Right hindlimb (tissue), 1 donor: ENCODE measurements at regions not wholly inside any gene's neighbourhood (a gene's known extent, or its start where the extent isn't known, plus 50 kb on each side); places are given as distances from the start of the nearest gene placed in this dataset.
A peak's percentile ranks its signal among the peaks of the same experiment; 100 is the strongest.

Source experiments
- DNase-seq: peaks from one replicate; pipeline ENCODE4 v3.0.0-alpha.2; 2018

- no peak for DNase-seq
Observed at GRCh38 chr5:142507531-142508372, 178.1 kb downstream of the FGF1 start.

GRCh38 chr5:142506756-142507155, 179.1 kb downstream of the FGF1 start:
- no peak for DNase-seq

DNA sequence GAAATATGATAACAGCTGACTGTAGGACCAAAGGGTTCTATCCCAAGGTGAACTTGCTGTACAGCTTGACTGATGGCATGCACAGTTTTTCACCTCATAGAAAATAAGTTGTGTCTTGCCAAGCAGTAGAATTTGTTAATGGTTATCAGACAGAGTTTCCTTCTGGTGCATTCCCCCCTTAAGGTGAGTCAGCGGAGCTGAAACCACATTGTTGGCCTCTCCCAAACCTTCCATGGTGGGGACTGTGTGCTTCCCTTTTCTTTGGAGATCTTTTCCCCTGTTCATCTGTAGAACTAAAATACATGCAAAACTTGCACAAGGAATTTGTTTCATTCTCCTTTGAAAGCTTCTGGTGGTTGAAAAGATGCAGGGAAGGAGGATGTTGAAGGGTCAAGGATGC, 179.8 kb downstream of the FGF1 start:
- DNase-seq, result no peak

DNA sequence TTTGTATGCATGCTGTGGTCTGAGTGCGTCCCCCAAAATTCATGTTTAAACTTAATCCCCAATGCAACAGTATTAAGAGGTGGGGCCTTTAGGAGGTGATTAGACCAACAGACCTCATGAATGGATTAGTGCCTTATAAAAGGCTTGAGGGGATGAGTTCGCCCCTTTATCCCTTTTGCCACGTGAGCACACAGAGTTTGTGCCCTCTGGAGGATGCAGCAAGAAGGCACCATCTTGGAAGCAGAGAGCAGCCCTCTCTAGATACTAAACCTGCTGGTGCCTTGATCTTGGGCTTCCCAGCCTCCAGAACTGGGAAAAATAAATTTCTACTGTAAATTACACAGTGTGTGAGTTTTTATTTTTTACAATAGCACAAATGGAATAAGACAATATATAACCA, 177.1 kb upstream of the SPRY4 start:
- DNase-seq, result no peak

- DNase-seq, result no peak
Observed at GRCh38 chr5:142500227-142500905, 175.5 kb upstream of the SPRY4 start.

GRCh38 chr5:142499591-142500226, 174.9 kb upstream of the SPRY4 start:
- peak; percentile 87 for DNase-seq

- DNase-seq, result no peak
Observed at GRCh38 chr5:142498298-142498697, 173.5 kb upstream of the SPRY4 start.

GRCh38 chr5:142495531-142495930, 170.7 kb upstream of the SPRY4 start:
- no peak for DNase-seq

DNA sequence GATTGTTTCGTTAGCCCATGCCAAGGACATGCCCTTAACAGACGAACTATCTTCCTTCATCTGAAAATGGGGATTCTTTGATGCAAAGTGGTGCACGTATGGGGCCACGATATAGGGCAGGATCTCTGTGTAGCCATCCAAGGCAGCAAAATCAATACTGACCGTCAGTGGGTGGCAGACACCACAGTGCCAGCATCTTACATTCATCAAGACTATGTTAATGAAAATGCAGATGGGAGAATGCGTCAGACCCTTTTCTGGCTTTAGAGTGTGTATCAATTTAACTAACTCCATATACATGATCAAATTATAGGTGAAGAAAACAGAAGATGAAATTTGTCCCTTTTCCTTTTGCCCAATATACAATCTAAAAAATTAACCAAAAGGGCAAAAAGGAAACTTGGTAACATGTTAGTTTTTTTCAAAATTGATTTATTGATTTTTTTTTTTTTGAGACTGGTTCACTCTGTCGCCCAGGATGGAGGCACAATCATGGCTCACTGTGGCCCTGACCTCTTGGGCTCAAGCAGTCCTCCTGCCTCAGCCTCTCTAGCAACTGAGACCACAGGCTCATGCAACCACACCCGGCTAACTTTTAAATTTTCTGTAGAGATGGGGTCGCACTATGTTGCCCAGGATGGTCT, 169.2 kb upstream of the SPRY4 start:
- no peak for DNase-seq

DNA sequence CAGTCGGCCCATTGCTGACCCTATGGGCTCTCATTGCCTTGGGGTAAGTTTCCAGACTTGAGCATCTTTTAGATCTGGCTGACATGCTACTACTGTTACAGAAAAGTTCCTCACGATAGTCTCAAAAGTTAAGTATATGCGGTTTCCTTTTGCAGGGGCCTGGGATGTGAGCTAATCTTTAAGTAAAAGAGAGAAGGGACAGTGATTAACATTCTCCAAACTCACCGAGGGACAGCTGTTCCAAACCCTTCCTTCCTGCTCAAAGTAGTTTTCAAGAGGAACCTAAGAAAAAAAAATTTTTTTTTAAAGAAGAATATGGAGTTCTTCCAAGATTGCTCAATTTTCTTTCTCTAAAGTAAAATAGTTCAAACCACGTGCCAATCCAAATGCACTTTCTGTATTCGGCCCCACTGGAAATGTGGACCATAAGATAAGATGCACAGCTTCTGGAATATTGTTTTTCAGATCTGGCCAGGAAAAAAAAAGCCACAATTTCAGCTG, 168.0 kb upstream of the SPRY4 start:
- peak; percentile 47 for DNase-seq

DNA sequence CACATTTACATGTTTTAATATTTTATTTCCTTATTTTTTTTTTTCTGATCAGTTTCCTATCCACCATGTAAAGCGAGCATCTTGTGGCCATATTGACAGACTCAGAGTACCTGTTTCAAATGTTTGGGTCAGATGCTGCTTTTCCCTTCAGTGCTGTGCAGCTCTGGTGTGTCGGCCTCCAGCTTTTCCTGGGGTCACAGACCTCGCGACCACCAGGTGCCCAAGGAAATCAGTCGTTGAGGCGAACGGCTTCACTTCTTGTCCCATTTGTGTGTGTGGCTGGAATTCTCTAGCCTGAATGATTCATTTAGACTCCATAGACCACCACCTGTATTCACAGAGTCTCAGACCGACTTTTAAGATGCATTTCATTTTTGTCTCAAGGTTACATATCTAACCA, 166.9 kb upstream of the SPRY4 start:
- DNase-seq, result no peak

DNA sequence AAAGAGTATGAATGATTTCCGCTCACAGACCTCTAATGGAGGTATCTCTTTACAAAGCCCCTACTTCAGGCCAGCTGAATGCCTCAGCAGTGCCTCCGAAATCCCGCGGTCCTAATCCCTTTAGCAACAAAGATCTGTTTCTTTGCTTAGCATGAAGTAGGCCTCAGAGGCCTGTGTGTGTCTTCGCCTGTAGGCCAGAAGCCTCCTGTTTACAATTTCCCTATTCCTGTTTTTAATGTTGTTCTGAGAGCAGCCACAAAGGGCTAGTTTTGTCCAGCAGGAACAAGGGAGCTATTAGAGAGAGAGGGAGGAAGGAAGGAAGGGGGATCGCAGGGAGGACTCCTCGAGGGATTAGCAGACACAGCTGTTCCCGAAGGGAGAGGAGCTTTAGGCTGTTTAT, 166.4 kb upstream of the SPRY4 start:
- DNase-seq, result peak; percentile 61

- no peak for DNase-seq
Observed at GRCh38 chr5:142486581-142486980, 161.8 kb upstream of the SPRY4 start.

GRCh38 chr5:142486020-142486419, 161.2 kb upstream of the SPRY4 start:
- DNase-seq, result no peak

GRCh38 chr5:142484821-142485387, 160.1 kb upstream of the SPRY4 start:
- no peak for DNase-seq

DNA sequence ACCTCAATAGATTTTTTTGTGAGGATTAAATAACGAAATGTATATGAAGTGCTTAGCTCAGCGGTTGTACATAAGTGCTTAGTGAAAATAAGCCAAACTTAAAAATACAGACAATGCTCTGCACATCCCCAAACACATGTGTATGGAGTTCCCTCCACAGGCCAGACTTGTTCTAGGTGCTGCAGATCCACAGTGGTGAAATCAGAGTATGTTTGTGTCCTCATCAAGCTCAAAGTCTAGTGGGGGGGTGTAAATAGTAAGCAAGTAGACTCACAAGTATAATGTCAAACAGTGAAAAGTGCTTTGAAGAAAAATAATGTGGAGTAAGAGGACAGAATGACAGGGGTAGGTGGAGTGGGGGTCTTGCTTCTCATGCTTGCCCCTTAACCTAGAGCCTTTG, 157.4 kb upstream of the SPRY4 start:
- no peak for DNase-seq

DNA sequence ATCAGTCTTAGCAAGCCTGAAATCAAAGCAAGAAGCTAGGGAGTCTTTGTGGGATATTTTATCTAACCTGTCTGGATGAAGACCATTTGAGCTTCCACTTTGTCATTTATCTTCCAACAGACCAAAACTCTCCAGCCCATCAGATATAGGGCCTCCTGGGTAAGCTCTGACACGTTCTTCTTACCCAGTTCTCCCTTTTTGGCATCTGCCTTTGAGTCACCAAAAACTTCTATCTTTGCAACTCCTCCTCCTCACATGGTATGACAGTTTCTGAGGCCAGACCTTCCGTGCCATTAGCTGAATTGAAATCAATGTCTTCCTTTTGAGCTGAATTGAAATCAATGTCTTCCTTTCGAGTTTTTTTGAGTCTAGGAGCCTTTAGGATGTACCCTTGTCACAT, 156.6 kb upstream of the SPRY4 start:
- no peak for DNase-seq

- DNase-seq, result no peak
Observed at GRCh38 chr5:142479854-142480519, 155.2 kb upstream of the SPRY4 start.

GRCh38 chr5:142479150-142479549, 154.3 kb upstream of the SPRY4 start:
- DNase-seq, result no peak

DNA sequence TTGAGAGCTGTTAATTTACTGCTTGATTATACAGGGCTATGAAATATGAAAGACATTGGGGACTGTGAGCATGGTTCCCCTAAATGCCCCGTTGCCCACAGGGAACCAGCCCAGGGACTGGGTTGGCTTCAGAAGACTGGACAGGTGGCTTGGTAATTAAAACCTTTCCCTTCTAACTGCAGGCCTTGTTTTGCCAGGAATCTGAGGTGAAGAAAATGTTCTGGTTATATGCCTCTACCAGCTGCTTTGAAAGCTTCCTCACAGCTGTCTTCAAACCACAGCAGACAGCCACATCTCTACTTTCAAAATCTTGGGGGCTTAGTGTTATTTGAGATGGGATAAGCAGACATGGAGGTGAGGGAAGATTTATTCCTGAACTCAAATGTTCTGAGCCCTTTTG, 153.3 kb upstream of the SPRY4 start:
- DNase-seq, result no peak

GRCh38 chr5:142475102-142475513, 150.3 kb upstream of the SPRY4 start:
- DNase-seq, result no peak

GRCh38 chr5:142474431-142475094, 149.7 kb upstream of the SPRY4 start:
- no peak for DNase-seq
